Thyroid gland (tissue), 4 donors: ENCODE measurements at regions not wholly inside any gene's neighbourhood (a gene's known extent, or its start where the extent isn't known, plus 50 kb on each side); places are given as distances from the start of the nearest gene placed in this dataset.
"Not testable (repeated sequence)": the region's sequence is repeated elsewhere in the genome, so short reads cannot be mapped to it uniquely, and the experiment has no call there.

Experiments used
- CTCF ChIP-seq, 6 experiments: fragments of 200-600 bp in 3 of 6; fragments of 450-650 bp in 3 of 6; sonication (generic) in 3 of 6; IDR thresholded peaks; one replicate each; pipeline ENCODE4 v1.5.1; 2016 to 2019; ENCODE audit warnings: antibody characterized with exemption in 6 of 6, mild to moderate bottlenecking in 2 of 6, inconsistent platforms in 1 of 6, moderate library complexity in 1 of 6
- POLR2A ChIP-seq, 2 donors: fragments of 450-650 bp; IDR thresholded peaks; one replicate each; pipeline ENCODE4 v1.6.1; 2017; ENCODE audit warnings: antibody characterized with exemption in 2 of 2, mild to moderate bottlenecking in 2 of 2, moderate library complexity in 1 of 2

GRCh38 chr2:90011101-90011443, 1319.6 kb downstream of the RPIA start:
- not testable (repeated sequence) for TF ChIP-seq CTCF, POLR2A (IDR thresholded peaks at IDR 0.05)
